Stomach smooth muscle (tissue), 2 donors: ENCODE measurements at regions not wholly inside any gene's neighbourhood (a gene's known extent, or its start where the extent isn't known, plus 50 kb on each side); places are given as distances from the start of the nearest gene placed in this dataset.

Experiments
- H3K27ac ChIP-seq: one replicate; pipeline ENCODE4 v1.7.0; 2013; ENCODE audit warnings: mild to moderate bottlenecking, low read length, inconsistent platforms
- H3K27me3 ChIP-seq, 2 donors: one replicate each; pipeline ENCODE4 v1.7.0; 2013; ENCODE audit warnings: low read length in 2 of 2; ENCODE audit not compliant: insufficient read depth in 2 of 2, control insufficient read depth in 1 of 2
- H3K36me3 ChIP-seq, 2 donors: one replicate each; pipeline ENCODE4 v1.7.0; 2013; ENCODE audit warnings: low read length in 2 of 2; ENCODE audit not compliant: control insufficient read depth in 2 of 2, insufficient read depth in 2 of 2
- H3K4me1 ChIP-seq: one replicate; pipeline ENCODE4 v1.7.0; 2013; ENCODE audit warnings: low read length; ENCODE audit not compliant: control insufficient read depth, insufficient read depth
- H3K4me3 ChIP-seq, 2 donors: one replicate each; pipeline ENCODE4 v1.7.0; 2013; ENCODE audit warnings: low read length in 2 of 2
- H3K9ac ChIP-seq, 2 donors: one replicate each; pipeline ENCODE4 v1.7.0; 2013; ENCODE audit warnings: low read length in 2 of 2, mild to moderate bottlenecking in 1 of 2
- H3K9me3 ChIP-seq, 2 donors: one replicate each; pipeline ENCODE4 v1.7.0; 2013; ENCODE audit warnings: low read length in 2 of 2; ENCODE audit not compliant: control insufficient read depth in 2 of 2
- donor health status: healthy.
- donor health status: Pancreatic carcinoma.

DNA sequence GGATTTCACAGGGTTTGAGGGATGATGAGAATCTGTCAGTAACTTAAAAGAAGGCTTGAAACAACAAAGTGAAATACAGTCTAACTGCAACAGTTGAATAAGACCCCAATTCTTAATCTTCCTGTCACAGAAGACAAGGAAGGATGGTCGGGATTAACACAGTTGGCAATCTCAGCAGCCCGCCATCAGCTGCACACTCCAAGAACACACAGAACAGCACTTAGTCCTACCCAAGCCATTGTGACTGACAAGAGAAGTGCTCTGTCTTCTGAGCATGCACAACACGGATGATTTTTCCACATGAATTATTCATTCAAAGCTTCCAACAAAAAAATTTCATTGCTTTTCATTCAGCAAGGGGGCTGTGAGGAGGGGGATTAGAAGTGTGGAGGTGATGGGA lies 576.1 kb downstream of the TLE4 start:
- Histone ChIP-seq H3K27ac (no peak overlapping the region), H3K9ac (no peak overlapping the region), H3K4me1 (no peaks in the 10 kb centered on the region), H3K9me3 (peaks cover 0 to 5% of the 10 kb centered on the region in 2 donors), H3K4me3 (no peak overlapping the region), H3K27me3 (no peaks in the 10 kb centered on the region), H3K36me3 (no peaks in the 10 kb centered on the region)

DNA sequence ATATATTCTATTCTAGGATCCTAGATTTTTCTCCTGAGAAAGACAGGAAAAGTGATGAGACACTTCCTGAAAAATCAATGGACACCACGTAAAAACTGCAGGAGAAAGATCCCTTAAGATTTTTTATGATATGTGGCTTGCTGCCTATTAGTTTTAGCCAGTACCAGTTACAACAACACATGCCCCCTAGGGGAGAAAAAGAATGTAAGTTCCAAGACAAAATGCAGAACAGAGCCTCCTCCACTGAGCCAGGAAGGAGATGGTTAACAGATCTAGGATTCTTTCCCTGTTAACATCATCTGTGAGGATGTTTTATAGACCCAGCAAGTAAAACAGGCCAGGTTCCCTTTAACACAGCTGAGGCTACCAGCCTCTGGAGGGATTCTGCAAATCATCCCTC lies 574.7 kb downstream of the TLE4 start:
- H3K9ac ChIP-seq: no peak overlapping the region
- no peaks in the 10 kb centered on the region for H3K36me3 ChIP-seq
- H3K4me1 ChIP-seq: no peaks in the 10 kb centered on the region

DNA sequence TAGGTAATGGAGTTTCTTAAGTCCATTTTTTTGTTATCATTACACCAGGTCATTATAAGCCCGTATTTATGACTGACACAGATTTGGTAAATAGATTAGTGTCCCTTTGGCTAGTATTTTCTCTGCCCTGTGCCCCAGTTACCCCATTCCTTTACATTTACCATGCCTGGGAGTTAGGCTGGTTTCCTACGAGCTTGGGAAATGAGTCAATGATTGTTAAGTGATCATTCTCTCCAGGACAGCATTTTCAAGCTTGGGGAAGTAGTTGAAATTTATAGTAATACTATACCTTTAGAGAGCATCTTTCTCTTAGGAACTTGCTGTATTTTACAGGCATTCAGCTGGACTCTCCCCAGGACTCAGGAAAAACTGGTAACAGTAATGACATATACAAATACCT lies 573.1 kb downstream of the TLE4 start:
- Histone ChIP-seq H3K4me1 (no peaks in the 10 kb centered on the region), H3K9me3 (no peaks in the 10 kb centered on the region), H3K27ac (no peak overlapping the region), H3K27me3 (no peaks in the 10 kb centered on the region), H3K4me3 (no peak overlapping the region), H3K36me3 (no peaks in the 10 kb centered on the region), H3K9ac (no peak overlapping the region)

More for the DNA sequence above, 574.7 kb downstream of the TLE4 start:
- Histone ChIP-seq H3K27me3 (no peaks in the 10 kb centered on the region), H3K4me3 (no peak overlapping the region), H3K27ac (no peak overlapping the region), H3K9me3 (peaks cover 0 to 5% of the 10 kb centered on the region in 2 donors)

- no peaks in the 10 kb centered on the region for H3K9me3 ChIP-seq
- H3K9ac ChIP-seq: no peak overlapping the region
- H3K27me3 ChIP-seq: no peaks in the 10 kb centered on the region
- no peaks in the 10 kb centered on the region for H3K4me1 ChIP-seq
- no peaks in the 10 kb centered on the region for H3K36me3 ChIP-seq
- no peak overlapping the region for H3K27ac ChIP-seq
- no peak overlapping the region for H3K4me3 ChIP-seq
Observed at GRCh38 chr9:80144406-80144805, 572.6 kb downstream of the TLE4 start.

DNA sequence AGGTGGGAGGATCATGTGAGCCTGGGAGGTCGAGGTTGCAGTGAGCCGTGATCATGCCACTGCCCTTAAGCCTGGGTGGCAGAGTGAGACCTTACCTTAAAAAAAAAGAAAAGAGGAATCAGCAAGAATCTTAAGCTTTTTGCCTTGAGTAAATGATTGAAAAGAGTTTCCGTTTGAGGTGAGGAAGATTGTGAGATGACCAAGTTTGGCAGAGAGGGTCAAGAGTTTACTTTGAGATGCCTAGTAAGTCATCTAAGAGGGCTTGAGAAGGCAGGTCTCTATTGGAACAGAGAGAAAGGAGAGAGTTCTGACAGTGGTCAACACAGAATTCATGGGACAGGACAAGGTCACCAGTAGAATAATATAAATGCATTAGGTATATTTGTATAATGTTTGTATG lies 572.1 kb downstream of the TLE4 start:
- no peak overlapping the region for H3K4me3 ChIP-seq
- no peaks in the 10 kb centered on the region for H3K9me3 ChIP-seq
- H3K4me1 ChIP-seq: no peaks in the 10 kb centered on the region
- H3K36me3 ChIP-seq: no peaks in the 10 kb centered on the region
- no peak overlapping the region for H3K9ac ChIP-seq
- H3K27me3 ChIP-seq: no peaks in the 10 kb centered on the region
- no peak overlapping the region for H3K27ac ChIP-seq

DNA sequence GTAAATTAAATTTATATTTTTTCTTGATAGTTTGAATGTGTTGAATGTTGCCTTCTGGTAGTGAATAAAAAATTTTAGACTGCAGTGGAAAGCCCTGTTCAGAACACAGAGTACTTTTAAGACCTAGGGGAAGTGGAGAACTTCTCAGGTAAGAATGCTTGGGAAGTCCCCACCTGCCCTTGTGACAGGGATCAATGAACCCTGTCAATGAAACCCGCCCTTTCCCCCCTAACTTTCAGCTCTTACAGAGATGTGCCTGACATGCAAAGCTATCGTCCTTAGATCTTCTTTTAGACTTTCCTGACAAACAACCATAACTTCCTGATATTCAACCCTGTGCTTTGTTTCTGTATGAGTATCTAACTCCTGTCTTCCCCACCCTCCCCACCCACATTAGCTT lies 562.7 kb downstream of the TLE4 start:
- no peak overlapping the region for H3K27ac ChIP-seq

GRCh38 chr9:80131627-80132026 lies 559.9 kb downstream of the TLE4 start:
- Histone ChIP-seq H3K9me3 (no peaks in the 10 kb centered on the region), H3K27ac (no peak overlapping the region), H3K4me1 (no peaks in the 10 kb centered on the region), H3K36me3 (no peaks in the 10 kb centered on the region), H3K27me3 (no peaks in the 10 kb centered on the region), H3K4me3 (no peak overlapping the region), H3K9ac (no peak overlapping the region)

More for the DNA sequence above, 562.7 kb downstream of the TLE4 start:
- H3K9ac ChIP-seq: no peak overlapping the region
- no peaks in the 10 kb centered on the region for H3K36me3 ChIP-seq
- no peak overlapping the region for H3K4me3 ChIP-seq
- H3K9me3 ChIP-seq: no peaks in the 10 kb centered on the region
- H3K4me1 ChIP-seq: no peaks in the 10 kb centered on the region
- no peaks in the 10 kb centered on the region for H3K27me3 ChIP-seq

GRCh38 chr9:80127920-80128319 lies 556.2 kb downstream of the TLE4 start:
- Histone ChIP-seq H3K4me1 (no peaks in the 10 kb centered on the region), H3K36me3 (no peaks in the 10 kb centered on the region), H3K4me3 (no peak overlapping the region), H3K9me3 (no peaks in the 10 kb centered on the region), H3K9ac (no peak overlapping the region), H3K27me3 (no peaks in the 10 kb centered on the region), H3K27ac (no peak overlapping the region)

DNA sequence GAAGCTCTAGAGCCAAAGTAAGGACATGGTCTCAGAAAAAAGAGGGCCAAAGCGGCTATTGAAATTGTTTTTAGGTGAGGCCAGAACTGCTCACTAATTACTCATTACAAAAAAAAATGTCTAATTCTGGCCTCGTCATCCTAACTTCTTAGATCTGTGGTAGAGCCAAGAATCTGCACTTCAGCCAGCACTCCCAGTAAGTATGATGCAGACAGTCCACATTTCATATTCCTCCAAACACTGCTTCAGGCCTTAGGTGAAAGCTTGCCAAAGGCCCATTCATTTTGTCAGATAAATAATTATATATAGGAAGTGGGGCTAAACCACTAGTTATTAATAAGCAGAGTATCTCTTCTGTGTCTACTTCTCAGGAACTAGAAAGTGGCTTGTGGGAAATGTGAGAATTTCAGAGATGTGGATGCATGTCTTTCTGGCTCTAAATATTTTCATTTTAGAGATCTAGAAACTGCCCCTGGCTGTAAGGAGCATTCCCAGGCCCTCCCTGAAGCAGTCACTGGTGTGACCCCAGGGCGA lies 554.0 kb downstream of the TLE4 start:
- Histone ChIP-seq H3K4me3 (no peak overlapping the region), H3K9me3 (no peaks in the 10 kb centered on the region), H3K4me1 (no peaks in the 10 kb centered on the region), H3K27ac (no peak overlapping the region), H3K36me3 (no peaks in the 10 kb centered on the region), H3K27me3 (no peaks in the 10 kb centered on the region), H3K9ac (no peak overlapping the region)

DNA sequence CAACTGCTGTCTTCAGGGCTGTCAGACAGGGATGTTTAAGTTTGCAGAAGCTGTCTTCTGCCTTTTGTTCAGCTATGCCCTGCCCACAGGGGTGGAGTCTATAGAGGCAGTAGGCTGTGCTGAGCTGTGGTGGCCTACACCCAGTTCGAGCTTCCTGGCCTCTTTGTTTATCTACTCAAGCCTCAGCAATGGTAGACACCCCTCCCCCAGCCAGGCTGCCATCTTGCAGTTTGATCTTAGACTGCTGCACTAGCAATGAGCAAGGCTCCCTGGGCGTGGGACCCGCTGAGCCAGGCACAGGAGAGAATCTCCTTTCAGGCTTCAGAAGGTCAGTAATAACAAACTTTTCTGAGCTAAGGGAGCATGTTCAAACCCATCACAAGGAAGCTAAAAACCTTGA lies 545.3 kb downstream of the TLE4 start:
- H3K27ac ChIP-seq: no peak overlapping the region
- H3K27me3 ChIP-seq: no peaks in the 10 kb centered on the region
- H3K9ac ChIP-seq: no peak overlapping the region
- peaks cover 3 to 8% of the 10 kb centered on the region in 2 donors for H3K9me3 ChIP-seq
- no peaks in the 10 kb centered on the region for H3K36me3 ChIP-seq
- no peaks in the 10 kb centered on the region for H3K4me1 ChIP-seq
- H3K4me3 ChIP-seq: no peak overlapping the region

GRCh38 chr9:80114241-80114640 lies 542.5 kb downstream of the TLE4 start:
- Histone ChIP-seq H3K9ac (no peak overlapping the region), H3K27me3 (no peaks in the 10 kb centered on the region), H3K27ac (no peak overlapping the region), H3K9me3 (peaks cover 3 to 8% of the 10 kb centered on the region in 2 donors), H3K4me3 (no peak overlapping the region), H3K4me1 (no peaks in the 10 kb centered on the region), H3K36me3 (no peaks in the 10 kb centered on the region)
